Esophagus squamous epithelium (tissue), 4 donors: ENCODE measurements at regions not wholly inside any gene's neighbourhood (a gene's known extent, or its start where the extent isn't known, plus 50 kb on each side); places are given as distances from the start of the nearest gene placed in this dataset.

Source experiments
- CTCF ChIP-seq, 6 experiments: fragments of 450-650 bp in 4 of 6; fragments of 200-600 bp in 2 of 6; sonication (generic) in 2 of 6; IDR thresholded peaks; one replicate each; pipeline ENCODE4 v1.5.1; 2016 to 2019; ENCODE audit warnings: antibody characterized with exemption in 6 of 6, mild to moderate bottlenecking in 4 of 6, moderate library complexity in 4 of 6
- POLR2A ChIP-seq, 4 donors: fragments of 450-650 bp; IDR thresholded peaks; one replicate each; pipeline ENCODE4 v1.6.1; 2017; ENCODE audit warnings: antibody characterized with exemption in 4 of 4, mild to moderate bottlenecking in 4 of 4, moderate library complexity in 3 of 4

GRCh38 chr22:22989856-22990255, 80.5 kb upstream of the GNAZ start:
- TF ChIP-seq CTCF (IDR thresholded peaks at IDR 0.05), result no peak
- TF ChIP-seq POLR2A (IDR thresholded peaks at IDR 0.05), result no peak
